GM19397 (cell line): ENCODE measurements at regions not wholly inside any gene's neighbourhood (a gene's known extent, or its start where the extent isn't known, plus 50 kb on each side); places are given as distances from the start of the nearest gene placed in this dataset.

Experiments used
- ATAC-seq: cut with Tn5 transposase; IDR thresholded peaks from one replicate; pipeline ENCODE4 v1.9.1; 2021; ENCODE audit warnings: mild to moderate bottlenecking, moderate library complexity; ENCODE audit not compliant: unreplicated experiment

- ATAC-seq, result no peak
Measured at GRCh38 chr5:8756498-8757084, 789.3 kb downstream of the SEMA5A start.

DNA sequence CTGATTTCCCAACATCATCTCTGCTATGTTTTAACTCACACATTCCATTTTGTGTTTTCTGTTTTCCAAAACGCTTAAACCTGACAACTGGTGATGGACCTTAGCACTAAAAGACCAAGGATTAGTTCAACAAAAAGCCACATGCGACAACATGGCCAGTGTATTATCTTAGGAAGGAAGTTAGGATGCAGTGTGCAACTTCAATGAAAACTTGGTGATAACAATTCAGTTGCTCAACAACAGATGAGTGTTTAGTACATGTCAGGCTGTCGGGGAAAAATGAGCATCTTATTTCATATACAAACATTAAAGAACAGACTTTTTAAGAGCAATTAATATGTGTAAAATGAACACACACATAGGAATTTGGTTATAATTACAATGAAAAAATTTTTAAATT lies 780.0 kb downstream of the SEMA5A start:
- ATAC-seq, result no peak

DNA sequence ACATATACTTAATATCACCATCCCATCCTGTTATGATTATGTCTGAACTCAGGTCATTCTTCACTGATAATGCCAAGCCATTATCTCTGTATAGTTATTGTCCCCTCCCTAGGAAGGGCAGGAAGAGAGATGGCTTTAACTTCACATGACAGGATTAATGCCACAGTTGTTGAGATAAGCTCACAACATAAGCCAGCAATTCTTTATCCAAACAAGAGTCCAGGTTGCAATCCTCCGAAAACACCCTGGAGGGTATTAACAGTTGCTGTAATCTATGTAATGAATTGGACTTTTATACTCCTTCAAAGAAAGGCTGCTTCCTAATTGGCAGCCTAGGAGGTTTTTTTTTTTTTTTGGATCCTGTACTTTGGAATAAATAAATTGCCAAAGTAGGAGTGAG lies 779.4 kb downstream of the SEMA5A start:
- no peak for ATAC-seq

DNA sequence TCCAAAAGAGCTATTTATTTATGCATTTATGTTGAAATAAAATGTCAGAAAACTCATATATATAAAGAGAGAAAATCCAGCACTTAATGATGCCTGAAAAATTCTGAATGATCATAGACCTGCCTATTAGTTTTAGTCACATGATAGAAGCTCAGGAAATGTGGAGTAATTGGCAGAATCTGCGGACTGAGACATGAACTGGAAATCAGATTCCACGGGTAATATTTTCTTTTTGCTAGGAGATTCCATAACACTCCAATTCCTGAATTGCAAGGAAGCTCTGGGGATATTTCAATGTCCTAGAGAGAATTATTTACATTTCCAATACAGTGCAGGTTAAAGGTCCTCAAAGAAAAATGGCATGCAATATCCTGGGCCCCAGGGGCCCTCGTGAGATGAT lies 778.8 kb downstream of the SEMA5A start:
- no peak for ATAC-seq

DNA sequence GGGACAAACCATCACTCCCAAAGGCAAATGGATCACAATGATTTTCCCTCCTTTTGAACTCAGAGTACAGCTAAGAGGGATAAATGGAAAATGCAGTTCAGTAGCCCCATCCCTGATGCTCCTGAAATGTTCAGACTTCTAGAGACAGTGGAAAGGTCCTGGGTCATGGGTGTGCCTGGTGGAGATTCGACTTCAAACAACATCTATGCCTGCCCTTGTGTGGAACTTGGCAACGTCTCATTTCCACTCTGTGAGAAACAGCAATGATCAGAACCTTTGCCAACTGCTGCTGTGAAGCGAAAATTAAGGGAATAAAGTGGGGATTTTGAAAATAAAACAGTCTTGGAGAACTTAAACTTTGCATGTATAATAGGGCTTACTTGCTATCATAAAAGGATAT lies 778.1 kb downstream of the SEMA5A start:
- no peak for ATAC-seq

DNA sequence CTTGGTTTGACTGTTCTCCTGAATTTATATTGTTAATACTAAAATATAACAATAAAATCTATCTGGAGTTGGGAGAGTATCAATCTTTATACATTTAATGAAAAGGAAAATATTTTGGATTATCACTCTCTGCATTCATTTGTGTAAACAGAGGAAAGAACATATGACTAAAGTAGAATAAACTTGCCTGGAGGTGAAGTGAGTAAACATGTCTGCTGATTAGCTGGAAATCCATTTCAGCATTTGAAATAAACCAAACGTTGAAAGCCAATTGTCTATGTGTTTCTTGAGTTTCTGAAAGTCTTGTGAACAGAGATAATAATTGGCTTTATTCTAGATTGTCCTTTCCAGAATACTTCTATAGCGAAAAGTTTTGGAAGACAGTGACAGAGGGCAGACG lies 776.2 kb downstream of the SEMA5A start:
- no peak for ATAC-seq

DNA sequence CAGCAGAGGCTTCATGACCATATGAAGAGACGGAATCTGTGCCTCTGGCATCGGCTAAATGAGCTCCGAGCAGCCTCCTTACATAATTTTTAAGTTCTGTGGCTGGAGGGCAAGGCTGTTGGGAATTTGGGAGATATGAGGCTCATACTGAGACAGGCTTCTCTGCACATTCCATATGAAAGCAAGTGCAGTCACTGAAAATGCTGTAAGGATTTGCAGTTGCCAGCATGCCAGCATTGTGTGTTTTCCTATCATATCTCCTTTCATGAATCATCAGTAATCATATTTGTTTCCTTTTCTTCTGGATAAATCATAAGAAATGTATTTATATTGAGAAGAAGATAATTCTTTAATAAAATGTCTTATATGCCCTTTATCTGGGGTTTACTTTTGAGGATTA lies 775.4 kb downstream of the SEMA5A start:
- ATAC-seq, result no peak

DNA sequence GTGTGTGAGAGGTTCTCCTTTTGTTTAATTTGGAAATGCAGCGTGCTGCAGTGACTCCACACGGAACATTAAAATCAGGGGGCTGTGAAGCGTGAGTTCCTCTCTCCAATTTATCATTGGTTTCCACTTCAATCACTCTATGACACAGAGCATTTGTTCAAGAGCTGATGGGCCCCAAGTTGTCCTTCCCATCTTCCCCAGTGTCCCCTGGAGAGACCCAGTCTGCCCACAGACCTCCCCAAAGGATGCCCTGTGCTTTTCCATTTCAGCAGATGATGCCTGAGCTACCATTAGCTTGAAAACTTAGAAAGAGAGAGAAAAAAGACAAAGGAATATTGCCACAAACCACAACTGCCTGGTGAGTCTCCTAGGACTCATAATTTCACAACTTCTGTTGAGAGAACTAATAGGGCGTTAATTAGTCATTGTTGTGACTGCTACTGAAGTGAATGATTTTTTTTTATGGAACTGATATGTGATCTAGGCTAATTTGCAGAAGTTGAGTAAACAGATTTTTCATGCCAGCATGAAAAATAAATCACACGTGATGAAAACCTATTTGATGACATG lies 772.7 kb downstream of the SEMA5A start:
- ATAC-seq, result no peak

DNA sequence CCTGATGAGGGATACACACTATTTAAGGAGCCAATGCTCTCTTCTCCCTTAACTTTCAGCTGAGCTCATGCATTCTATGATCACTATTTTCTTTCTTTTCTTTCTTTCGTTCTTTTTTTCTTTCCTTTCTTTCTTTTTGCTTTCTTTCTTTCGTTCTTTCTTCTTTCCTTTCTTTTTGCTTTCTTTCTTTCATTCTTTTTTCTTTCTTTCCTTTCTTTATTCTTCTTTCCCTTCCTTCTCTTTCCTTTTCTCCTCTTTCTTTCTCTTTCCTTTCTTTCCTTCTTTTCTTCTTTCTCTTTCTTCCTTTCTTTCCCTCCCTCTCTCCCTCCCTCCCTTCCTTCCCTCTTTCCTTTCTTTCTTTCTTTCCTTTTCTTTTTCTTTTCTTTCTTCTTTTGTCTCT lies 761.2 kb downstream of the SEMA5A start:
- no peak for ATAC-seq

DNA sequence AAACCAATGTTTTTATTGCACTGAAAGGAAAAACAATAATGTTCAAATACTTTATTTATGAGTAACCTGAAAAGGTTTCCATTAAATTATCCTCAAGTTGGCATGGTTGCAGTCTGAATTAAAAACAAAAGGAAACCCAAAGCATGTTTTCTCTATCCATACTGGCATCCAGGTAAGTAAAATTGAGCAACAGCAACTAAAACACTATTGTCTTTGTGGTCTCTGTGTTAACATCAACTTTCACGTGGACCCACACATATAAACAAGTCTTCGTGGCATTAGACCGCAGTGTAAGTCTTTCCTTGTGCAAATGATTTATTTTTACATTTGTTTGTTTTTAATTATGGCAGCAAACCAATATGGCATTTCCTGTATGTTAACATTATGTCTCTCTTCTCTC lies 757.6 kb downstream of the SEMA5A start:
- ATAC-seq, result no peak

GRCh38 chr5:8805653-8806052 lies 740.2 kb downstream of the SEMA5A start:
- ATAC-seq, result no peak

DNA sequence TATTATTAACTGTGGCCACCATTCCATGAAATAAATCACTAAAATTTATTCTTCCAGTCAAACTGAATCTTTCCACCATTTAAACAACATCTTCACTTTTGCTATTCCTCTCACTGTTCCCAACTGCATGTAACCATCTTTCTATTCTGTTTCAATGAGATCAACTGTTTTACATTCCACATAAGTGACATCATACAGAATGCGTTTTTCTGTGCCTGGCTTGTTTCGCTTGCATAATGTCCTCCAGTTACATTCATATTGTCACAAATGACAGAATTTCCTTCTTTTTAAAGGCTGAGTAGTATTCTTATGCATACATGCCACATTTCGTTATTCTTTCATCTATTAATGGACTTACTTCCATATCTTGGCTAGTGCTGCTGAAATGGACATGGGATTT lies 738.2 kb downstream of the SEMA5A start:
- ATAC-seq, result no peak

GRCh38 chr5:8811581-8811980 lies 734.3 kb downstream of the SEMA5A start:
- ATAC-seq, result no peak

DNA sequence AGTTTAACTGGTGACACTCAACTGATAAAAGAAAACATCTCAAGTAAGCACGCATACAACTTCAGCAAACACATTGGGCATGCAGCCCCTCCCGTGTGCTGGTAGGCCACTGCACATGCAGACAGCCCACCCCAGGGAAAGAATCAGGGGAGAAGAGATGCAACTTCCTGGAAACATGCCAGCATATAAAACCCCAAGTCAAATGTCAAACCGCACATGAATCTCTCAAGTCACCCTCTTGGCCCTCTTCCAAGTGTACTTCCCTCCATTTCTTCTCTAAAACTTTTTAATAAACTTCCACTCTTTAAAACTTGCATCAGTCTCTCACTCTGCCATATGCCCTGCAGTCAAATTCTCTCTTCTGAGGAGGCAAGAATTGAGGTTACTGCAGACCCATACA lies 732.7 kb downstream of the SEMA5A start:
- ATAC-seq, result no peak

GRCh38 chr5:8814105-8814504 lies 731.8 kb downstream of the SEMA5A start:
- ATAC-seq, result no peak

GRCh38 chr5:8824371-8824770 lies 721.5 kb downstream of the SEMA5A start:
- no peak for ATAC-seq

GRCh38 chr5:8825139-8825757 lies 720.6 kb downstream of the SEMA5A start:
- ATAC-seq, result no peak

DNA sequence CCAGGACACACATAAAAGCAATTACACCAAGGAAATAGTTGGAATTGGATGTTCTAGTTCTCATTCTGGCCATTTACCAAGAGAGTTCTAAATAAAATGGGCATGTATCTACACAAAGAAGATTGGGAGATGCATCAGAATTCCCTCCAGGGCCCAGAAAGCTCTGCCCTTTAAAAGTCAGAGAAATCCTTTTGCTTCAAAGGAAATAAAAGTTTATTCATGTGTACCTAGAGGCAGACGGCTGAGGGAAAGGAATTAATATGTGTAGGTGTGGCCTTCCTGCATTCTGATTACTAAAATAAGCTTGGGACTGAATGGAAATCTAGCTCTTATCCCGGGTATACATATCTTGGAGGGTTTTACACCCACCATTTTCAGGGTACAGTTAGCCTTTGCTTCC lies 719.4 kb downstream of the SEMA5A start:
- no peak for ATAC-seq

DNA sequence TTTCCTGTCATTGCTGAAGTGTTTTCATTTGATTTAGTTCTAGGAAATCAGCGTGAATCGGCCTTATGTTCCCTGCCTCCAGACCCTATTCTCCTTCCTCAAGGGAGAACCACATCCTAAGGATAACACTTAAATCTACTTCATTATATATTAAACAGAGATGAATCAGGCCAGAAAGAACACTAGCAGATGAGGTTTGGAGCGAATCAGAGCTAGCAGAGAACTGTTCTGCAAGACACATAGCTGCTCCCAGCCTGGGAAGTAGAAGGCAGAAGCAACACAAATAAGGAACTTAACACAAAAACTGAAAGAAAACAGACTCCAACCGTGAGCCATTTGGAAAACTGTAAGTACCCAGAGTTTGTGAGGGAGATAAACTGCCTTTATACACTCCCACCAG lies 718.2 kb downstream of the SEMA5A start:
- ATAC-seq, result no peak

DNA sequence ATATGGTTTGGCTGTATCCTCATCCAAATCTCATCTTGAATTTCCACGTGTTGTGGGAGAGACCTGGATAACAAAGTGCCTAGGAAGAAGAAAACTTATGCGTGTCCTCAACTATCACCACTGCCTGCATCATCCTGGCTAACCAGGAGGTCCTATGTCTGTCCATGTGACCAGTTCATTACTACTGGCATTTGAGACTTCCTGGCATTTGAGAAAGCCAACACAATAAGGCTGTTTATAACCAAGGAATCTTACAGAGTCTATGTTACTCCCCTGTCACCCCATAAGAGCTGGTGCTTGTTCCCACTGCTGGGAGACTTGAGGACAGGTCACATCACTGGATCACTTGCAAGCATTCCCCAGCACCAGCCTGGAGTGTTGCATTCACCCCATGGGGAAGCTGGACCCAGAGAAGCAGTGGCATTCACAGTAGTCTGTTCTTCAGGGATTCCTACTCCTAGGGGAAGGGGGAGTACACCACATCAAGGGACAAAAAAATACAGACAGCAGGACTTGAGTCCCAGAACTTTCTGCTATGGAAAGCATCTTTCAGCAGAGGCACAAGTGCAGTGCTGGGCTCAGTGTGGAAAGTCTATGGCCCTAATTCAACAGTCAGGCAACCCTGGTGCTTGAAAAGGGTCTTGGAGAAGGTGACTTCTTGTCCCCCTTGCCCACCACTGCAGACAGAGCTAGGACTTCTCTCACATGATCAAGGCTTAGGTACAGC lies 717.1 kb downstream of the SEMA5A start:
- no peak for ATAC-seq

DNA sequence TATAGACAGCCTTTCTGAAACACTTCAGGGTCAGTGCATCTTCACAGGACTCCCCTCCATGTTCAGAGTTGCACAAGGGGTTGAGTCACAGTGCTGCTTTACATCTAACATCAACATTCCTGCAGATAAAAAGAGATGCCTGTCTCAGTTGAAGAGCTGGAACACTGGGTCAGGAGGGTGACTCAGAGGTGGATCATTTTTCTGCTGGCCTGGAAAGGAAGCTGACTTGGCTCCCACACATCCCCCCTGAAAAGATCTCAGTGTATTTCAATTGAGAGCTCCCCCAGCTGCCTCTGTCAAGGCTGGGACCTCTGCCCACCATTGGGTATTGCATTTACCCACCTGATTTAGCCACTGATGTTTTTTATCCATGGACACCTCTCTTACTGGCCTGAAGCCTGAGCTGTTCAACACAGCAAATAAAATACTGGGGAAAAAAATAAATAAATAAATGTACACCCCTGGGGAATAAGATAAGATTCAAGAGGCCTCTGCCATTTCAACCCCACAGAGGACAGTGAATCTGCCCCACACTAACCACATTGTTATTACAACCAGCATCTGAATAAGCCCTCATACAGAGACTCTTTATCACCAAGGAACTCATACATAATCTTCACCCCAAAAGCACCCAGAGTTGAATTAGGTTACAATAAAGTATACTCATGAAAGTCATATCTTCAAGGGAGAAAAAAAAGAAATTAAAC lies 716.4 kb downstream of the SEMA5A start:
- no peak for ATAC-seq

DNA sequence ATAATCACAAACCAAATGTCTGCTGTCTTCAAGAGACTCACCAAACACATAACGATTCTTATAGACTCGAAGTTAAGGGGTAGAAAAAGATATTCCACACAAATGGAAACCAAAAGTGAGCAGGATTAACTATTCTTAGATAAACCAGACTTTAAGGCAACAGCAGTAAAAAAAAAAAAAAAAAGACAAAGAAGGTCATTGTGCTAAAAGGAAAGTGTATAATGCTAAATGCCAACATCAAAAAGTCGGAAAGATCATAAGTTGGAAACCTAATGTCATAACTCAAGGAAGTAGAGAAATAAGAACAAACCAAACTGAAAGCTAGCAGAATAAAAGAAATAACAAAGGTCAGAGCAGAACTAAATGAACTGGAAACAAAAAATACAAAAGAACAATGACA lies 714.6 kb downstream of the SEMA5A start:
- ATAC-seq, result no peak
